CD4-positive, CD25-positive, alpha-beta regulatory T cell (primary cell): ENCODE measurements at regions not wholly inside any gene's neighbourhood (a gene's known extent, or its start where the extent isn't known, plus 50 kb on each side); places are given as distances from the start of the nearest gene placed in this dataset.

Experiments
- ATAC-seq, 2 donors: fragments of 150-1000 bp; cut with Tn5 transposase; one replicate each; pipeline ENCODE4 v1.10.0; 2021; ENCODE audit warnings: low read depth in 2 of 2, moderate number of reproducible peaks in 2 of 2, moderate library complexity in 1 of 2
- DNase-seq, 3 donors: peaks; one replicate each; pipeline versions ENCODE4 v3.0.0 to v3.0.0-alpha.2; 2012 to 2022; ENCODE audit warnings: mixed read lengths in 1 of 3
- H3K27ac ChIP-seq: one replicate; pipeline ENCODE4 v1.7.0; 2013; ENCODE audit warnings: mild to moderate bottlenecking, low read length; ENCODE audit not compliant: insufficient read depth, poor library complexity, severe bottlenecking
- H3K27me3 ChIP-seq: one replicate; pipeline ENCODE4 v1.7.0; 2013; ENCODE audit warnings: low read length; ENCODE audit not compliant: control insufficient read depth, insufficient read depth
- H3K36me3 ChIP-seq: one replicate; pipeline ENCODE4 v1.7.0; 2013; ENCODE audit warnings: mild to moderate bottlenecking, low read length, moderate library complexity; ENCODE audit not compliant: control insufficient read depth, insufficient read depth
- H3K4me1 ChIP-seq: 2 replicates; pipeline ENCODE4 v1.7.0; 2013; ENCODE audit warnings: mild to moderate bottlenecking, low read length; ENCODE audit not compliant: insufficient read depth, control insufficient read depth, poor library complexity, severe bottlenecking
- H3K4me3 ChIP-seq: one replicate; pipeline ENCODE4 v1.7.0; 2013; ENCODE audit warnings: low read depth, mild to moderate bottlenecking, low read length, moderate library complexity
- H3K9me3 ChIP-seq, 2 experiments: 1 replicate in 1 of 2; 2 replicates in 1 of 2; pipeline ENCODE4 v1.7.0; 2013; ENCODE audit warnings: low read length in 2 of 2, mild to moderate bottlenecking in 1 of 2, moderate library complexity in 1 of 2; ENCODE audit not compliant: control insufficient read depth in 2 of 2
- H3K27ac Mint-ChIP-seq, 3 donors: one replicate each; pipeline ENCODE4 v1.8.0; 2020 to 2022; ENCODE audit warnings: mild to moderate bottlenecking in 3 of 3, mixed read lengths in 3 of 3, moderate library complexity in 2 of 3
- H3K27me3 Mint-ChIP-seq: one replicate; pipeline ENCODE4 v1.8.0; 2022; ENCODE audit warnings: mild to moderate bottlenecking, mixed read lengths
- H3K36me3 Mint-ChIP-seq: one replicate; pipeline ENCODE4 v1.8.0; 2020; ENCODE audit warnings: mixed read lengths
- H3K4me1 Mint-ChIP-seq, 4 donors: one replicate each; pipeline ENCODE4 v1.8.0; 2020 to 2022; ENCODE audit warnings: mixed read lengths in 4 of 4, mild to moderate bottlenecking in 1 of 4
- H3K4me3 Mint-ChIP-seq, 4 donors: one replicate each; pipeline ENCODE4 v1.8.0; 2020 to 2022; ENCODE audit warnings: mild to moderate bottlenecking in 4 of 4, mixed read lengths in 4 of 4, moderate library complexity in 3 of 4
- H3K9me3 Mint-ChIP-seq, 7 donors: one replicate each; pipeline ENCODE4 v1.8.0; 2020 to 2022; ENCODE audit warnings: mixed read lengths in 7 of 7, mild to moderate bottlenecking in 3 of 7, moderate library complexity in 2 of 7

DNA sequence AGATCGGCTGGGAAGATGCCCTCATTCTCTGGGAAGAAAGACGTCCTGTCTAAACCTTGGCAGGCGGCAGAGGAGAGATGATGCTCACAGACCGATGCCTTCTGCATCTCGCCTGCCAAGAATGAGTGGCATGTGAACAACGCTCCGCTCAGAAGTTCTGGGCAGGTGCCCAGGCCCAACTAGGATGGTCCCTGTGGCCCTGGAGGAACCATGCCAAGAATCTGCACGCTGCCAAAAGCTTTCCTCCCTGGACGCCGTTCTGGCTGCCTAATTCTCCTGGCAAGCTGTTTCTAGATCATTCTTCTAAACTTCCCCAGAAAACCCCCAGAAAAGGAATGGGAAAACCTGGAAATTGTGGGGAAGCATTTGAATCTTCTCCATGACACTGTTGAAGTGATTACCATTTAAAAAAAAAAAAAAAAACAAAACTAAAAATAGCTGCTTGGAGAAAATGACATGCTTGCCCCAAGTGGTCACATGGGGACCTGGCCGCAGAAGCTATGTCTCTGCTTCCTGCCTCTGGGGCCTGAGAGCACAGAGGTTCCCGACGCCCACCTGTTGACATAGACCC is 440.9 kb downstream of the PRDM2 start:
- H3K9me3 Mint-ChIP-seq: peaks cover 0 to 1% (median 0%) of the 10 kb centered on the region in 7 donors
- no peak overlapping the region for H3K27ac ChIP-seq
- no peaks in the 10 kb centered on the region for H3K36me3 ChIP-seq
- no peaks in the 10 kb centered on the region for H3K27me3 ChIP-seq
- no peak overlapping the region for H3K4me3 ChIP-seq
- H3K9me3 ChIP-seq: no peaks in the 10 kb centered on the region
- H3K4me3 Mint-ChIP-seq: no peak overlapping the region
- no peak overlapping the region for H3K27ac Mint-ChIP-seq
- no peaks in the 10 kb centered on the region for H3K4me1 Mint-ChIP-seq
- ATAC-seq (no peak), DNase-seq (no peak)
- no peaks in the 10 kb centered on the region for H3K36me3 Mint-ChIP-seq
- H3K27me3 Mint-ChIP-seq: peaks cover 5% of the 10 kb centered on the region
- H3K4me1 ChIP-seq: no peaks in the 10 kb centered on the region

DNA sequence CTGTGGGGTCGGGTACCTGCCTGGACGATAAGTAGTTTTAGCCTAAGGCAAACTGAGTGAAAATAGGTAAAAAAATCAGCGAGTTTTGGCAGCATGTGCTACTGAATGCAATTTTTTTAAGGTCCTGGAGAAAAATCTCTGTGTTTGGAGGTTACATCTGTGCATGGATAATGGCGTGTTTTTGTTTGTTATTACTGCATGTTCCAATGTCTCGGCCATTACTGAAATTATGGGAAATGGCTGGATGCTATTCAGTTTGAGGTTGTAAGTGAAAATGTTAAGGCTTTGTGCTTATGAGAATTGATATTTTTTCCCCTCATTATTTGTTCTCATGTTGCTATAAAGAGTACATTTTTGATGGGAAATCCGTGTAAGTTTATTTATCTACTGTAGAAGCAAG is 441.7 kb downstream of the PRDM2 start:
- Histone ChIP-seq H3K4me3 (no peak overlapping the region), H3K27me3 (no peaks in the 10 kb centered on the region), H3K4me1 (no peaks in the 10 kb centered on the region), H3K36me3 (no peaks in the 10 kb centered on the region), H3K9me3 (no peaks in the 10 kb centered on the region), H3K27ac (no peak overlapping the region)
- Mint-ChIP-seq H3K9me3 (peaks cover 0 to 1% (median 0%) of the 10 kb centered on the region in 7 donors), H3K4me3 (no peak overlapping the region), H3K36me3 (no peaks in the 10 kb centered on the region), H3K27ac (no peak overlapping the region), H3K4me1 (no peaks in the 10 kb centered on the region), H3K27me3 (peaks cover 5% of the 10 kb centered on the region)
- DNase-seq (no peak), ATAC-seq (no peak)

DNA sequence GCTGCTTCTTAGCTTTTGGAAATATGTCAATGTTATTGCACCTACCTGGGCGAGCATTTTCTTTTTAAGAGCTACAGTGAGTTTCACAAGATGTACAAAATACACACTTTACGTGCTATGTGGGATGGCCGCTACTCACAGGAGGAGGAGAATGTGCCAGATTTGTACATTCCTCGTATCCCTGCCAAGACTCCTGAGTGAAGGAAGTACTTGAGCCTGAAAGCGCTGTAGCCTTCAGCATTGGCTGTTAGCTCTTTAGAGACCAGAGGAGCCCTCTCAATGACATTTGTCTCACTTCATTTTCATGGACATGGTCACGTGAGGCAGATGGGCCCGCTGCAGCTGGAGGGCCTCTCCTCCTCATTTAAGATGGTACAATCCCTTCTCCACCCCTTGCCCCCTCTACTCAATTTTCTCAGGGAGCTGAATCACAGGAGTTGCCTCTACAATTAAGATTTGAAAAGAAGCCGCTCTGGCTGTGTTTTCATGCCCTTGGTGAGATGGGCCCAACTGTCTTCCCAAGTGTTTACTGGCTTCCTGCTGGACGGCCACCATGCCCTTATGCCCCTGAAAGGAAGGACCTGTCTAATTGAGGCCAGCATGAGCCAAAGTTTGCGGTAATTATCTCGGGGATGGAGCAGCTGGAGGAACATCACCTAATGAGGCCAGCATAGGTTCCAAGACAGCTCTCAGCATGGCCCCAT is 442.6 kb downstream of the PRDM2 start:
- no peak for ATAC-seq
- peaks cover 5% of the 10 kb centered on the region for H3K27me3 Mint-ChIP-seq
- no peaks in the 10 kb centered on the region for H3K4me1 ChIP-seq

DNA sequence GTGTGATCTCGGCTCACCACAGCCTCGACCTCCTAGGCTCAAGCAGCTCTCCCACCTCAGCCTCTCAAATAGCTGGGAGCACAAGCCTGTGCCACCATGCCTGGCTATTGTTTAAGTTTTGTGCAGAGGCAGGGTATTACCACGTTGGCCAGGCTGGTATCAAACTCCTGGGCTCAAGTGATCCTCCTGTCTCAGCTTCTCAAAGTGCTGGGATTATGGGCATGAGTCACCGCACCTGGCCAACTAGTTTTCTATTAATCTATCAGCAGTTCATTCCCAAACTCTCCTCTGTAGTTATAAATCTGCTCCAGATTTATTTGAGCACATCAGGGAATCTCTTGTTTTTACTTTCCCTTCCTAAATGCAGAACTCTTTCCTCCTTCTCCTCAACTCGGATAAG is 443.8 kb downstream of the PRDM2 start:
- Histone ChIP-seq H3K4me3 (no peak overlapping the region), H3K36me3 (no peaks in the 10 kb centered on the region), H3K27me3 (no peaks in the 10 kb centered on the region), H3K4me1 (no peaks in the 10 kb centered on the region), H3K27ac (no peak overlapping the region), H3K9me3 (no peaks in the 10 kb centered on the region)
- peaks cover 0 to 1% (median 0%) of the 10 kb centered on the region in 7 donors for H3K9me3 Mint-ChIP-seq
- no peaks in the 10 kb centered on the region for H3K36me3 Mint-ChIP-seq
- ATAC-seq: no peak
- DNase-seq: no peak
- no peak overlapping the region for H3K27ac Mint-ChIP-seq
- H3K27me3 Mint-ChIP-seq: peaks cover 5% of the 10 kb centered on the region
- no peak overlapping the region for H3K4me3 Mint-ChIP-seq
- no peaks in the 10 kb centered on the region for H3K4me1 Mint-ChIP-seq

More for the DNA sequence above, 442.6 kb downstream of the PRDM2 start:
- H3K27ac Mint-ChIP-seq: no peak overlapping the region
- H3K4me3 Mint-ChIP-seq: no peak overlapping the region
- H3K9me3 Mint-ChIP-seq: peaks cover 0 to 1% (median 0%) of the 10 kb centered on the region in 7 donors
- no peaks in the 10 kb centered on the region for H3K36me3 Mint-ChIP-seq
- no peak overlapping the region for H3K27ac ChIP-seq
- no peaks in the 10 kb centered on the region for H3K9me3 ChIP-seq
- H3K4me3 ChIP-seq: no peak overlapping the region
- no peaks in the 10 kb centered on the region for H3K27me3 ChIP-seq
- H3K36me3 ChIP-seq: no peaks in the 10 kb centered on the region
- no peak for DNase-seq
- H3K4me1 Mint-ChIP-seq: no peaks in the 10 kb centered on the region

DNA sequence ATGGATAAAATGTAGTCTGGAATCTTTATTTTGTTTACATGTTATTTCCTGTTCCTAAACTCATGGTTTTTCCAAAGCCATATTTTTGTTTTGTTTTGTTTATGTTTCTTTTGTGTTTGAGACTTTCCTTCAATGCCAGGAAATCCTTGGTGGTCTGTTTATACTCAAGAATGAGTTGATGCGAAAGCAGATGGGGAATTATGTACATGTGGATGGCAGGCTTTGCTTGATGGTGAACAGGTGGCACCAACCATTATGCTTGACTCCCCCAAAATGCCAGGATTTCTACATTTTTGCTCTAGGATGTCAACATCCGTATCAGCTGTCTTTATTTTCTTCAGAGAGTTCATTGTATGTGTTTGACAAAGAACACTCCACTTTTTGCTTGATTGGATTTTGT is 448.5 kb downstream of the PRDM2 start:
- no peaks in the 10 kb centered on the region for H3K9me3 ChIP-seq
- no peaks in the 10 kb centered on the region for H3K36me3 ChIP-seq
- Mint-ChIP-seq H3K27me3 (peaks cover under 1% of the 10 kb centered on the region), H3K9me3 (peaks cover 0 to 2% (median 0%) of the 10 kb centered on the region in 7 donors), H3K36me3 (no peaks in the 10 kb centered on the region), H3K4me1 (no peaks in the 10 kb centered on the region), H3K4me3 (no peak overlapping the region), H3K27ac (no peak overlapping the region)
- DNase-seq (no peak), ATAC-seq (no peak)
- no peaks in the 10 kb centered on the region for H3K27me3 ChIP-seq
- no peaks in the 10 kb centered on the region for H3K4me1 ChIP-seq
- no peak overlapping the region for H3K4me3 ChIP-seq
- H3K27ac ChIP-seq: no peak overlapping the region

DNA sequence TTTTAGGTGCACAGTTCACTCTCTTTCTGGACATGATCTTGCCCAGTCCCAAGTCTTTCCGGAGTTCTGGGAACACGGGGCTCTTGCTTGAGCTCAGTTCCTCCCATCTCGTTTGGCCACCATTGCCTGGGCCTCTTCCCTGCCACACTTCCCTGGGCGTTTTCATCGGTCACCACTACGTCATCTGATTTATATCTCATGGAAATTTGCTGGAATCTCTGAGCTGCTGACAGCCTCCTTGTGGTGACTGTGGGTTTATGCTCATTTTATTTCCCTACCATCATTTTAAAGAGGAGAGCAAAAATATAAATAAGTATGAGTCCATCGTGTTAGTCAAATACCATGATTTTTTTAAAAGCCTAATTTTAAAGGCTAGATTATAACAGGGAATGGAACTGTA is 449.1 kb upstream of the KAZN start:
- no peak overlapping the region for H3K4me3 ChIP-seq
- H3K27ac ChIP-seq: no peak overlapping the region
- no peak overlapping the region for H3K27ac Mint-ChIP-seq
- H3K4me3 Mint-ChIP-seq: no peak overlapping the region
- H3K36me3 ChIP-seq: no peaks in the 10 kb centered on the region
- H3K27me3 ChIP-seq: no peaks in the 10 kb centered on the region
- no peaks in the 10 kb centered on the region for H3K4me1 ChIP-seq
- peaks cover 0 to 2% (median 0%) of the 10 kb centered on the region in 7 donors for H3K9me3 Mint-ChIP-seq
- no peaks in the 10 kb centered on the region for H3K27me3 Mint-ChIP-seq
- H3K9me3 ChIP-seq: no peaks in the 10 kb centered on the region
- no peaks in the 10 kb centered on the region for H3K4me1 Mint-ChIP-seq
- no peak for DNase-seq
- no peaks in the 10 kb centered on the region for H3K36me3 Mint-ChIP-seq
- ATAC-seq: no peak

DNA sequence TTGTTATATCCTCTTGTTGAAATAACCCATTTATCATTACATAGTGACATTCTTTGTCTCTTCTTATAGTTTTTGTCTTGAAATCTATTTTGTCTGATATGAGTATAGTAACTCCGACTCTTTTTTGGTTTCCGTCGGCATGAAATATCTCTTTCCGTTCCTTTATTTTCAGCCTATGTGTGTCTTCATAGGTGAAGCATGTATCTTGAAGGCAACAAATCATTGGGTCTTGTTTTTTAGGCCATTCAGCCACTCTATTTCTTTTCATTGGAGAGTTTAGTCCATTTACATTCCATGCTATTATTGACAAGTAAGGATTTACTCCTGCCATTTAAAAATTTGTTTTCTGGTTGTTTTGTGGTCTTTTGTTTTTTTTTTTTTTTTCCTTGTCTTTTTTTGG is 441.9 kb upstream of the KAZN start:
- no peaks in the 10 kb centered on the region for H3K27me3 ChIP-seq
- H3K9me3 ChIP-seq: peaks cover 0 to 1% of the 10 kb centered on the region in 2 experiments
- no peak for ATAC-seq
- H3K36me3 ChIP-seq: no peaks in the 10 kb centered on the region
- DNase-seq: no peak
- H3K27ac ChIP-seq: no peak overlapping the region
- Mint-ChIP-seq H3K27ac (no peak overlapping the region), H3K9me3 (peaks cover 0 to 35% (median 7%) of the 10 kb centered on the region in 7 donors), H3K27me3 (peaks cover 4% of the 10 kb centered on the region), H3K4me3 (no peak overlapping the region), H3K4me1 (no peaks in the 10 kb centered on the region), H3K36me3 (no peaks in the 10 kb centered on the region)
- H3K4me1 ChIP-seq: no peaks in the 10 kb centered on the region
- no peak overlapping the region for H3K4me3 ChIP-seq

DNA sequence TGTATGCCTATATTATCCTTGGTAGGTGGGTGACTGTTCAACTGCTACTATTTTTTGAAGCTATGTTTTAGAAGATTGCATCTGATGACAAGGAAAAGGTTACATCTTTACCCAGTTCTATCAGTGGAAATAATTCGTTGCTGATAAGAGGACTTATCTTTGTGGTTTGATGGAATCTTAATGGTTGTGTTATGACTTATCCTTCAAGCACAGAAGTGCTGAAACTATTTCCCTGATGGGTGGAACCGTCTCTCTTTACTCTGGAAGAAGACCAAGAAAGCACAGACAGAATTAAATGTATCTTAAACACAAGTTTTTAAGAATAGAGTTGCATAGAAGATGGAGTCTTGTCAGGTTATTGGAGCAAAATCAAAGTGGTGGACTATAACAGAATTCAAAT is 437.7 kb upstream of the KAZN start:
- peaks cover 0 to 1% of the 10 kb centered on the region in 2 experiments for H3K9me3 ChIP-seq
- peaks cover 4% of the 10 kb centered on the region for H3K27me3 Mint-ChIP-seq

More for the DNA sequence above, 437.7 kb upstream of the KAZN start:
- Mint-ChIP-seq H3K36me3 (no peaks in the 10 kb centered on the region), H3K27ac (no peak overlapping the region), H3K4me1 (no peaks in the 10 kb centered on the region), H3K4me3 (no peak overlapping the region), H3K9me3 (peaks cover 0 to 41% (median 6%) of the 10 kb centered on the region in 7 donors)
- no peak overlapping the region for H3K27ac ChIP-seq
- no peaks in the 10 kb centered on the region for H3K4me1 ChIP-seq
- ATAC-seq (no peak), DNase-seq (no peak)
- H3K36me3 ChIP-seq: no peaks in the 10 kb centered on the region
- H3K4me3 ChIP-seq: no peak overlapping the region
- H3K27me3 ChIP-seq: no peaks in the 10 kb centered on the region
